A549 (cell line): ENCODE measurements at regions not wholly inside any gene's neighbourhood (a gene's known extent, or its start where the extent isn't known, plus 50 kb on each side); places are given as distances from the start of the nearest gene placed in this dataset.
A peak's percentile ranks its signal among the peaks of the same experiment; 100 is the strongest.

Source experiments
- CEBPB ChIP-seq, 2 experiments: fragments of >200 bp in 1 of 2; sonication (Bioruptor Twin) in 1 of 2; formaldehyde crosslinking in 1 of 2; IDR thresholded peaks; 2 replicates each; pipeline ENCODE4 v1.6.1; 2012 to 2016
- CTCF ChIP-seq: fragments of >200 bp; sonication (Bioruptor Twin); formaldehyde crosslinking; IDR thresholded peaks from 3 replicates; pipeline ENCODE4 v1.5.1; 2016
- EP300 ChIP-seq, 2 experiments: fragments of >200 bp; sonication (Bioruptor Twin); formaldehyde crosslinking; IDR thresholded peaks; 2 replicates in 1 of 2; 3 replicates in 1 of 2; pipeline ENCODE4 v1.6.1; 2016 to 2017
- HOXA7 ChIP-seq: fragments of 250-450 bp; sonication (Bioruptor Pico); IDR thresholded peaks from 2 replicates; pipeline ENCODE4 v1.5.0; 2020; ENCODE audit warnings: mild to moderate bottlenecking, moderate library complexity
- KDM5A ChIP-seq: fragments of 200-600 bp; sonication (generic); IDR thresholded peaks from 2 replicates; pipeline ENCODE4 v1.6.1; 2016; ENCODE audit warnings: antibody characterized with exemption, mild to moderate bottlenecking
- MYC ChIP-seq: IDR thresholded peaks from 2 replicates; pipeline ENCODE4 v1.6.1; 2012; ENCODE audit warnings: mild to moderate bottlenecking, inconsistent platforms, low read length, improper control_type of control experiment, borderline replicate concordance
- POLR2A ChIP-seq: IDR thresholded peaks from 2 replicates; pipeline ENCODE4 v1.6.1; 2012; ENCODE audit warnings: mild to moderate bottlenecking, low read length
- RAD21 ChIP-seq, 2 experiments: fragments of >200 bp in 1 of 2; sonication (Bioruptor Twin) in 1 of 2; formaldehyde crosslinking in 1 of 2; IDR thresholded peaks in 1 of 2; conservative IDR thresholded peaks in 1 of 2; 2 replicates in 1 of 2; 3 replicates in 1 of 2; pipeline ENCODE4 v1.6.1; 2012 to 2018; ENCODE audit warnings: inconsistent platforms in 1 of 2
- REST ChIP-seq: fragments of 200-600 bp; sonication (generic); IDR thresholded peaks from 2 replicates; pipeline ENCODE4 v1.6.1; 2016; ENCODE audit warnings: antibody characterized with exemption, mild to moderate bottlenecking, moderate library complexity
- SREBF2 ChIP-seq: fragments of 450-650 bp; IDR thresholded peaks from 2 replicates; pipeline ENCODE4 v1.6.1; 2014; ENCODE audit warnings: mild to moderate bottlenecking, moderate library complexity
- TF ChIP-seq, protein P1 (sequence below): fragments of >200 bp; sonication (Bioruptor Twin); formaldehyde crosslinking; IDR thresholded peaks from 3 replicates; pipeline ENCODE4 v1.6.1; 2016

DNA sequence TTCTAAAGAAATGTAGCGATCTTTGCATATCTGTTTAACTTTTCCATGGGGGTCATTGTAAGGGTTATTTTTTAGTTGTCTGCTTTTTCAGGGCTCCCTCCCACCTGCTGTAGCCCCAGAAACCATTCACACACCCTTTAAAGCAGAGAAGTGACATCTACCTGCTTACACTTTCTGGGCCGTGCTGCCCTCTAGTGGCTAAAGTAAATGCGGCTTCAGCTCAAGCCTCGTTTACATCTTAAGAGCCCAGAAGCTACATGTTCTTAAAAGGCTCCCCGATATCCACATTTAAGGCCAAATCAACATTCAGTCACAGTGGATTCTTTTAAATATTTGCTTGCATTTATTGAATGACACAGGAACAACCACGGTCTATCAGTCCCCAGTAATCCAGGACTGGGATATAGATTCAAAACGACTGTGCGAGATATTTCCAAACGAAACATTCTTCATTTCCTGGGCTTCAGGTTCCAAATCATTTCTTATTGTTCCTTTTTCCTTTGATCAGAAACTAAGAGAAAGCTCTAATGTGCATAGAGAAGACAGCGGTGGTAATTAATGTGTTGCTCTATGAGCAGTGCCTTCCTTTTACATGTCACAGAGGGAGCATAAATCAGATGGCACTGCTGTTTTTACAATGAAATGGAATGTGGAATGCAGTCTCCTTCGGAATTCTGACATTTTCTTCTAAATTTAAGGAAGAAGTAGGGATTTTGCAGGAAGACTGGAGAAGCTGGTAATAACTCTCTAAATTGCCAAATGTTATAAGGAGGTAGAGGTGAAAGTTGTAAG is 119.9 kb downstream of the RASGEF1B start:
- no peak for TF ChIP-seq KDM5A
- peak; percentile 74 to 75 for TF ChIP-seq RAD21 (conservative IDR thresholded peaks at IDR 0.05 in 1 of 2, IDR thresholded peaks at IDR 0.05 in 1 of 2)
- no peak for TF ChIP-seq HOXA7 (CRISPR knock-in tag)
- no peak for TF ChIP-seq CEBPB (IDR thresholded peaks at IDR 0.05)
- no peak for TF ChIP-seq POLR2A
- peak; percentile 74 for TF ChIP-seq CTCF
- TF ChIP-seq REST, result no peak
- no peak for TF ChIP-seq EP300 (IDR thresholded peaks at IDR 0.05)
- TF ChIP-seq, protein P1, sequence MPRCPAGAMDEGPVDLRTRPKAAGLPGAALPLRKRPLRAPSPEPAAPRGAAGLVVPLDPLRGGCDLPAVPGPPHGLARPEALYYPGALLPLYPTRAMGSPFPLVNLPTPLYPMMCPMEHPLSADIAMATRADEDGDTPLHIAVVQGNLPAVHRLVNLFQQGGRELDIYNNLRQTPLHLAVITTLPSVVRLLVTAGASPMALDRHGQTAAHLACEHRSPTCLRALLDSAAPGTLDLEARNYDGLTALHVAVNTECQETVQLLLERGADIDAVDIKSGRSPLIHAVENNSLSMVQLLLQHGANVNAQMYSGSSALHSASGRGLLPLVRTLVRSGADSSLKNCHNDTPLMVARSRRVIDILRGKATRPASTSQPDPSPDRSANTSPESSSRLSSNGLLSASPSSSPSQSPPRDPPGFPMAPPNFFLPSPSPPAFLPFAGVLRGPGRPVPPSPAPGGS, result no peak
- TF ChIP-seq MYC, result no peak
- TF ChIP-seq SREBF2, result no peak
